HEK293T (cell line): ENCODE measurements at regions not wholly inside any gene's neighbourhood (a gene's known extent, or its start where the extent isn't known, plus 50 kb on each side); places are given as distances from the start of the nearest gene placed in this dataset.

Source experiments
- ARNT ChIP-seq: fragments of 450-650 bp; IDR thresholded peaks from 2 replicates; pipeline ENCODE4 v1.6.1; 2017; ENCODE audit warnings: mild to moderate bottlenecking
- CTBP1 ChIP-seq: fragments of 450-650 bp; IDR thresholded peaks from 2 replicates; pipeline ENCODE4 v1.6.1; 2016; ENCODE audit warnings: borderline replicate concordance
- FOXM1 ChIP-seq: fragments of 450-650 bp; IDR thresholded peaks from 2 replicates; pipeline ENCODE4 v1.6.1; 2017; ENCODE audit warnings: mild to moderate bottlenecking, borderline replicate concordance
- HDGF ChIP-seq: fragments of 450-650 bp; IDR thresholded peaks from 2 replicates; pipeline ENCODE4 v1.6.1; 2017; ENCODE audit warnings: antibody characterized with exemption, borderline replicate concordance
- NFRKB ChIP-seq: fragments of 450-650 bp; IDR thresholded peaks from 2 replicates; pipeline ENCODE4 v1.6.1; 2016; ENCODE audit warnings: mild to moderate bottlenecking, moderate library complexity
- SP1 ChIP-seq: fragments of 450-650 bp; IDR thresholded peaks from 2 replicates; pipeline ENCODE4 v1.6.1; 2017
- TARDBP ChIP-seq: fragments of 450-650 bp; IDR thresholded peaks from 2 replicates; pipeline ENCODE4 v1.6.1; 2016
- ZNF384 ChIP-seq: fragments of 450-650 bp; IDR thresholded peaks from 2 replicates; pipeline ENCODE4 v1.6.1; 2016

- TF ChIP-seq CTBP1 (no peak), FOXM1 (no peak), ARNT (no peak), SP1 (no peak), NFRKB (no peak), HDGF (no peak), ZNF384 (no peak), TARDBP (no peak)
Observed at GRCh38 chr5:158529454-158529853, 570.3 kb downstream of the EBF1 start.
